ENCODE measurements at regions not wholly inside any gene's neighbourhood (a gene's known extent, or its start where the extent isn't known, plus 50 kb on each side); places are given as distances from the start of the nearest gene placed in this dataset.
A peak's percentile ranks its signal among the peaks of the same experiment; 100 is the strongest.

- WGBS, 5 donors, result 90 to 98% (median 96%) methylated on average over 5 of the region's 5 CpGs
- DNase-seq, result no peak
- H3K27me3 ChIP-seq, result no peaks in the 10 kb centered on the region
- H3K4me3 ChIP-seq, result no peak overlapping the region
- peaks cover 0 to 4% (median 0%) of the 10 kb centered on the region in 4 donors for H3K4me1 ChIP-seq
- H3K9me3 ChIP-seq, result peaks cover 0 to 13% (median 4%) of the 10 kb centered on the region in 4 donors
- H3K27ac ChIP-seq, result no peak overlapping the region
- H3K36me3 ChIP-seq, result no peaks in the 10 kb centered on the region
- intact Hi-C loops (cut with DNase I; ENCODE audit: low total_unique reads), result no loop called here
- TF ChIP-seq POLR2AphosphoS5 (IDR thresholded peaks at IDR 0.05), result no peak
These were observed 136.2 kb upstream of the TAB2 start for GRCh38 chr6:149181304-149181703.

DNA sequence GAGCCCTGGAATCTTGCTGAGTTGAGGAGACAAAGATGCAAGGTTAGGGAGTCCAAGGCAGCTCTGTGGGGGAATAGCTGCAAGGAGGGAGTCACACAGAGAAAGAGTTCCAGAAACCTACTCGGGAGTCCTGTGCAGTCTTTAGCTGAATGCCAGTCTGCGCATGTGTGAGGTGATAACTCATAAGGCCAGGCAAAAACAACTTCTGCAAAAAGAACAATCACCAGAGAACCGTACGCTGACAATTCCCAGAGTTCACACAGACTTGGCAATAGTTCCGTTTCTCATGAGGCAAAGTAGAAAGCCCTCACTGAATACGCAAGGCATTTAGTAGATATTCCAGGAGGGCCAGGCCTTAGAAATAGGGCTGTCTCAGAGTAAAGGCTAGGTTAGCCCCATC is 135.2 kb upstream of the TAB2 start:
- Histone ChIP-seq H3K36me3 (no peaks in the 10 kb centered on the region), H3K27ac (peak overlapping the region in 1 of 5 donors; percentile 70), H3K4me1 (no peaks in the 10 kb centered on the region), H3K27me3 (no peaks in the 10 kb centered on the region), H3K4me3 (no peak overlapping the region), H3K9me3 (peaks cover 0 to 17% (median 4%) of the 10 kb centered on the region in 4 donors)
- DNase-seq, result peak in 1 of 2 donors; percentile 62
- intact Hi-C loops (cut with DNase I; ENCODE audit: low total_unique reads), result no loop called here
- TF ChIP-seq POLR2A (IDR thresholded peaks at IDR 0.05), result no peak
- TF ChIP-seq EP300 (IDR thresholded peaks at IDR 0.05), result no peak
- TF ChIP-seq, protein P1, sequence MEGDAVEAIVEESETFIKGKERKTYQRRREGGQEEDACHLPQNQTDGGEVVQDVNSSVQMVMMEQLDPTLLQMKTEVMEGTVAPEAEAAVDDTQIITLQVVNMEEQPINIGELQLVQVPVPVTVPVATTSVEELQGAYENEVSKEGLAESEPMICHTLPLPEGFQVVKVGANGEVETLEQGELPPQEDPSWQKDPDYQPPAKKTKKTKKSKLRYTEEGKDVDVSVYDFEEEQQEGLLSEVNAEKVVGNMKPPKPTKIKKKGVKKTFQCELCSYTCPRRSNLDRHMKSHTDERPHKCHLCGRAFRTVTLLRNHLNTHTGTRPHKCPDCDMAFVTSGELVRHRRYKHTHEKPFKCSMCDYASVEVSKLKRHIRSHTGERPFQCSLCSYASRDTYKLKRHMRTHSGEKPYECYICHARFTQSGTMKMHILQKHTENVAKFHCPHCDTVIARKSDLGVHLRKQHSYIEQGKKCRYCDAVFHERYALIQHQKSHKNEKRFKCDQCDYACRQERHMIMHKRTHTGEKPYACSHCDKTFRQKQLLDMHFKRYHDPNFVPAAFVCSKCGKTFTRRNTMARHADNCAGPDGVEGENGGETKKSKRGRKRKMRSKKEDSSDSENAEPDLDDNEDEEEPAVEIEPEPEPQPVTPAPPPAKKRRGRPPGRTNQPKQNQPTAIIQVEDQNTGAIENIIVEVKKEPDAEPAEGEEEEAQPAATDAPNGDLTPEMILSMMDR (IDR thresholded peaks at IDR 0.05), result no peak
- no peak for TF ChIP-seq POLR2AphosphoS5 (IDR thresholded peaks at IDR 0.05)
- 75 to 88% (median 81%) methylated on average over 6 of the region's 6 CpGs for WGBS, 5 donors

- no peak overlapping the region for H3K27ac ChIP-seq
- H3K4me1 ChIP-seq, result no peaks in the 10 kb centered on the region
- no peak for DNase-seq
- H3K4me3 ChIP-seq, result no peak overlapping the region
- intact Hi-C loops (cut with DNase I; ENCODE audit: low total_unique reads), result no loop called here
- no peaks in the 10 kb centered on the region for H3K36me3 ChIP-seq
- WGBS, 5 donors, result 93 to 98% (median 94%) methylated on average over 2 of the region's 2 CpGs
- peaks cover 0 to 27% (median 6%) of the 10 kb centered on the region in 4 donors for H3K9me3 ChIP-seq
- no peaks in the 10 kb centered on the region for H3K27me3 ChIP-seq
- TF ChIP-seq EP300 (IDR thresholded peaks at IDR 0.05) (no peak), POLR2AphosphoS5 (IDR thresholded peaks at IDR 0.05) (no peak)
- TF ChIP-seq, protein P1 (IDR thresholded peaks at IDR 0.05), result no peak
These were observed 133.0 kb upstream of the TAB2 start for GRCh38 chr6:149184523-149184922.

DNA sequence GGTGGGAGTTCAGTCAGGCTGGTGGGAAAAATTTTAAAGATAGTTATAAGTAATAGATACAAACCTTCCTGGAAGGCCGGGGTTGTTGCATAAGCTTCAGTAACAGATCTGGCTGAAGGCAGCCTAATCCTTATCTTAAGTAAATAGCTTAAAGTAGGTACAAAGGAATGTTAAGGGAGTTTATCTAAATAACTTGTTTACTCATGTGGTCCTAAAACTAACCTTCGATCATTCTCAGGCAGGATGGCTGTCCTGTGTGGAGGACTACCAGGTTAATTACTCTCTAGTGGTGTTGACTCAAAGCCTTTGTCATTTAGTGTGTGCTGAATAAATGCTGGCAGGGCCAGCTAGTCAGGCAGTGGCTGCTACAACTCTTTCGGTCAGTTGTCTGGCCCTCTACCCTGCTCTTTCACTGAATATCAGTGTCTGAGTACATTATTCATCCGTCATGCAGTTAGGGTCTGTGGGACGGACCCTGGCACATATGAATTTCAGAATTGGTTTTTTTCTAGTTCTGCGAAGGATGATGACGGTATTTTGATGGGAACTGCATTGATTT is 131.6 kb upstream of the TAB2 start:
- H3K4me1 ChIP-seq, result no peaks in the 10 kb centered on the region
- TF ChIP-seq POLR2A (IDR thresholded peaks at IDR 0.05) (no peak), EP300 (IDR thresholded peaks at IDR 0.05) (no peak), POLR2AphosphoS5 (IDR thresholded peaks at IDR 0.05) (no peak)
- TF ChIP-seq, protein P1 (IDR thresholded peaks at IDR 0.05), result no peak
- H3K4me3 ChIP-seq, result no peak overlapping the region
- DNase-seq, result no peak
- 79 to 87% (median 81%) methylated on average over 7 of the region's 7 CpGs for WGBS, 5 donors
- no peaks in the 10 kb centered on the region for H3K36me3 ChIP-seq
- H3K27me3 ChIP-seq, result no peaks in the 10 kb centered on the region
- no peak overlapping the region for H3K27ac ChIP-seq
- intact Hi-C loops (cut with DNase I; ENCODE audit: low total_unique reads), result no loop called here
- H3K9me3 ChIP-seq, result peaks cover 0 to 27% (median 6%) of the 10 kb centered on the region in 4 donors

- WGBS, 5 donors, result 86 to 97% (median 95%) methylated on average over 2 of the region's 2 CpGs
- Histone ChIP-seq H3K36me3 (no peaks in the 10 kb centered on the region), H3K4me1 (no peaks in the 10 kb centered on the region), H3K4me3 (no peak overlapping the region), H3K27me3 (no peaks in the 10 kb centered on the region), H3K9me3 (peaks cover 0 to 27% (median 6%) of the 10 kb centered on the region in 4 donors), H3K27ac (no peak overlapping the region)
- TF ChIP-seq, protein P1 (IDR thresholded peaks at IDR 0.05), result no peak
- TF ChIP-seq POLR2A (IDR thresholded peaks at IDR 0.05) (no peak), EP300 (IDR thresholded peaks at IDR 0.05) (no peak), POLR2AphosphoS5 (IDR thresholded peaks at IDR 0.05) (no peak)
- DNase-seq, result no peak
- intact Hi-C loops (cut with DNase I; ENCODE audit: low total_unique reads), result no loop called here
These were observed 130.6 kb upstream of the TAB2 start for GRCh38 chr6:149186873-149187272.
